GM12891 (cell line): ENCODE measurements at regions not wholly inside any gene's neighbourhood (a gene's known extent, or its start where the extent isn't known, plus 50 kb on each side); places are given as distances from the start of the nearest gene placed in this dataset.

Experiments used
- POLR2A ChIP-seq: IDR thresholded peaks from 2 replicates; pipeline ENCODE4 v1.6.1; 2011; ENCODE audit warnings: low read depth, low read length, control low read depth
- POLR2AphosphoS5 ChIP-seq: IDR thresholded peaks from 2 replicates; pipeline ENCODE4 v1.6.1; 2011; ENCODE audit warnings: low read depth, low read length, control low read depth
- POU2F2 ChIP-seq: IDR thresholded peaks from 2 replicates; pipeline ENCODE4 v1.6.1; 2011; ENCODE audit warnings: low read depth, mild to moderate bottlenecking, control low read depth, low read length, moderate library complexity
- SPI1 ChIP-seq: IDR thresholded peaks from 2 replicates; pipeline ENCODE4 v1.6.1; 2011; ENCODE audit warnings: low read depth, low read length, control low read depth

GRCh38 chr1:42008264-42008663 lies 89.5 kb upstream of the HIVEP3 start:
- TF ChIP-seq POLR2A, result no peak
- no peak for TF ChIP-seq SPI1
- no peak for TF ChIP-seq POU2F2
- TF ChIP-seq POLR2AphosphoS5, result no peak
